ENCODE measurements at regions not wholly inside any gene's neighbourhood (a gene's known extent, or its start where the extent isn't known, plus 50 kb on each side); places are given as distances from the start of the nearest gene placed in this dataset.

GRCh38 chr12:111298582-111299436 lies 70.1 kb downstream of the PHETA1 start:
- TF ChIP-seq POLR2AphosphoS5 (IDR thresholded peaks at IDR 0.05) (no peak), POLR2A (IDR thresholded peaks at IDR 0.05) (no peak), CTCF (IDR thresholded peaks at IDR 0.05) (peak in 5 of 6 experiments; percentile 45 to 70 (median 62)), EP300 (IDR thresholded peaks at IDR 0.05) (no peak)
- DNase-seq = peak in 1 of 2 donors; percentile 24
- Histone ChIP-seq H3K4me1 (no peaks in the 10 kb centered on the region), H3K36me3 (no peaks in the 10 kb centered on the region), H3K9me3 (peaks cover 0 to 4% (median 3%) of the 10 kb centered on the region in 4 donors), H3K4me3 (no peak overlapping the region), H3K27me3 (no peaks in the 10 kb centered on the region), H3K27ac (no peak overlapping the region)
- 46 to 53% methylated on average over 10 to 14 of the region's 14 CpGs for WGBS, 2 donors
- peak; percentile 28 to 52 for ATAC-seq (ENCODE audit: low FRiP score in 2 of 2)

- no peak for DNase-seq
- ATAC-seq (ENCODE audit: low FRiP score in 2 of 2) = no peak
- no peaks in the 10 kb centered on the region for H3K36me3 ChIP-seq
- H3K4me3 ChIP-seq = no peak overlapping the region
- H3K9me3 ChIP-seq = no peaks in the 10 kb centered on the region
- no peaks in the 10 kb centered on the region for H3K27me3 ChIP-seq
- TF ChIP-seq POLR2A (IDR thresholded peaks at IDR 0.05) (no peak), EP300 (IDR thresholded peaks at IDR 0.05) (no peak), CTCF (IDR thresholded peaks at IDR 0.05) (no peak), POLR2AphosphoS5 (IDR thresholded peaks at IDR 0.05) (no peak)
- no peaks in the 10 kb centered on the region for H3K4me1 ChIP-seq
- 77 to 84% methylated on average over 7 to 12 of the region's 12 CpGs for WGBS, 2 donors
- no peak overlapping the region for H3K27ac ChIP-seq
These were observed 71.0 kb downstream of the PHETA1 start for GRCh38 chr12:111297703-111298426.

- 84 to 86% methylated on average over 6 to 7 of the region's 7 CpGs for WGBS, 2 donors
These were observed 71.9 kb downstream of the PHETA1 start for GRCh38 chr12:111296906-111297463.

GRCh38 chr12:111295176-111295575 lies 73.7 kb downstream of the PHETA1 start:
- no peaks in the 10 kb centered on the region for H3K27me3 ChIP-seq
- H3K27ac ChIP-seq = no peak overlapping the region
- 62 to 69% methylated on average over 5 to 10 of the region's 10 CpGs for WGBS, 2 donors
- ATAC-seq (ENCODE audit: low FRiP score in 2 of 2) = no peak
- TF ChIP-seq POLR2AphosphoS5 (IDR thresholded peaks at IDR 0.05) = no peak
- no peak for DNase-seq
- no peaks in the 10 kb centered on the region for H3K4me1 ChIP-seq
- H3K4me3 ChIP-seq = no peak overlapping the region
- H3K9me3 ChIP-seq = no peaks in the 10 kb centered on the region
- no peaks in the 10 kb centered on the region for H3K36me3 ChIP-seq

More at GRCh38 chr12:111296906-111297463, 71.9 kb downstream of the PHETA1 start:
- no peak overlapping the region for H3K4me3 ChIP-seq
- H3K27me3 ChIP-seq = no peaks in the 10 kb centered on the region
- TF ChIP-seq CTCF (IDR thresholded peaks at IDR 0.05) (no peak), EP300 (IDR thresholded peaks at IDR 0.05) (no peak), POLR2AphosphoS5 (IDR thresholded peaks at IDR 0.05) (no peak), POLR2A (IDR thresholded peaks at IDR 0.05) (no peak)
- no peaks in the 10 kb centered on the region for H3K4me1 ChIP-seq
- ATAC-seq (ENCODE audit: low FRiP score in 2 of 2) = no peak
- H3K9me3 ChIP-seq = no peaks in the 10 kb centered on the region
- DNase-seq = no peak
- H3K36me3 ChIP-seq = no peaks in the 10 kb centered on the region
- no peak overlapping the region for H3K27ac ChIP-seq
